ENCODE measurements at regions not wholly inside any gene's neighbourhood (a gene's known extent, or its start where the extent isn't known, plus 50 kb on each side); places are given as distances from the start of the nearest gene placed in this dataset.
"Not testable (repeated sequence)": the region's sequence is repeated elsewhere in the genome, so short reads cannot be mapped to it uniquely, and the experiment has no call there.

GRCh38 chr20:47926731-47927130 lies 141.4 kb upstream of the SULF2 start:
- intact Hi-C loops (cut with micrococcal nuclease; ENCODE audit: unreplicated experiment) = loop anchor here (5.0 kb wide), 1 partner anchor 54 kb away; no protein-coding TSS in a partner anchor
- BruUV-seq (replicated peaks) = no TSS peak
- no peak overlapping the region for H3K4me3 Mint-ChIP-seq (ENCODE audit: low read depth, unreplicated experiment)
- CTCF ChIA-PET = no interaction called here
- no peaks in the 10 kb centered on the region for H3K27me3 Mint-ChIP-seq (ENCODE audit: unreplicated experiment)
- H3K27ac Mint-ChIP-seq (ENCODE audit: unreplicated experiment) = peak overlapping the region; percentile 45
- peaks cover 74% of the 10 kb centered on the region for H3K4me1 Mint-ChIP-seq (ENCODE audit: low read depth, unreplicated experiment)
- no peak for DNase-seq
- TF ChIP-seq CTCF (IDR thresholded peaks at IDR 0.05; ENCODE audit: unreplicated experiment) = no peak
- H3K36me3 Mint-ChIP-seq (ENCODE audit: insufficient read depth, unreplicated experiment) = peaks cover 7% of the 10 kb centered on the region
- H3K9me3 Mint-ChIP-seq (ENCODE audit: low read depth, unreplicated experiment) = peaks cover 10% of the 10 kb centered on the region

- no peak for DNase-seq
- intact Hi-C loops (cut with micrococcal nuclease; ENCODE audit: unreplicated experiment) = loop anchor here (5.0 kb wide), 1 partner anchor 53 kb away; no protein-coding TSS in a partner anchor
- H3K9me3 Mint-ChIP-seq (ENCODE audit: low read depth, unreplicated experiment) = peaks cover 10% of the 10 kb centered on the region
- H3K4me1 Mint-ChIP-seq (ENCODE audit: low read depth, unreplicated experiment) = peaks cover 75% of the 10 kb centered on the region
- BruUV-seq (replicated peaks) = no TSS peak
- H3K4me3 Mint-ChIP-seq (ENCODE audit: low read depth, unreplicated experiment) = no peak overlapping the region
- TF ChIP-seq CTCF (IDR thresholded peaks at IDR 0.05; ENCODE audit: unreplicated experiment) = no peak
- H3K27me3 Mint-ChIP-seq (ENCODE audit: unreplicated experiment) = no peaks in the 10 kb centered on the region
- CTCF ChIA-PET = no interaction called here
- H3K27ac Mint-ChIP-seq (ENCODE audit: unreplicated experiment) = peak overlapping the region; percentile 21
- peaks cover 7% of the 10 kb centered on the region for H3K36me3 Mint-ChIP-seq (ENCODE audit: insufficient read depth, unreplicated experiment)
Observed at GRCh38 chr20:47925593-47925992, 140.3 kb upstream of the SULF2 start.

GRCh38 chr20:47922269-47922668 lies 137.0 kb upstream of the SULF2 start:
- H3K4me3 Mint-ChIP-seq (ENCODE audit: low read depth, unreplicated experiment) = peak overlapping the region; percentile 39
- no peak for TF ChIP-seq CTCF (IDR thresholded peaks at IDR 0.05; ENCODE audit: unreplicated experiment)
- BruUV-seq (replicated peaks) = no TSS peak
- CTCF ChIA-PET = interaction anchor here (0.7 to 1.9 kb wide), 2 partner anchors 28 to 37 kb away, joined by 5 to 8 read pairs; no protein-coding TSS in a partner anchor
- no peaks in the 10 kb centered on the region for H3K36me3 Mint-ChIP-seq (ENCODE audit: insufficient read depth, unreplicated experiment)
- peaks cover 42% of the 10 kb centered on the region for H3K4me1 Mint-ChIP-seq (ENCODE audit: low read depth, unreplicated experiment)
- peaks cover 13% of the 10 kb centered on the region for H3K9me3 Mint-ChIP-seq (ENCODE audit: low read depth, unreplicated experiment)
- intact Hi-C loops (cut with micrococcal nuclease; ENCODE audit: unreplicated experiment) = no loop called here
- H3K27ac Mint-ChIP-seq (ENCODE audit: unreplicated experiment) = peak overlapping the region; percentile 95
- peak; percentile 58 for DNase-seq
- no peaks in the 10 kb centered on the region for H3K27me3 Mint-ChIP-seq (ENCODE audit: unreplicated experiment)

- CTCF ChIA-PET = interaction anchor here (0.7 to 1.9 kb wide), 2 partner anchors 28 to 37 kb away, joined by 5 to 8 read pairs; no protein-coding TSS in a partner anchor
- Mint-ChIP-seq H3K4me3 (ENCODE audit: low read depth, unreplicated experiment) (peak overlapping the region; percentile 39), H3K9me3 (ENCODE audit: low read depth, unreplicated experiment) (peaks cover 17% of the 10 kb centered on the region), H3K4me1 (ENCODE audit: low read depth, unreplicated experiment) (peaks cover 41% of the 10 kb centered on the region), H3K27ac (ENCODE audit: unreplicated experiment) (peak overlapping the region; percentile 95)
- intact Hi-C loops (cut with micrococcal nuclease; ENCODE audit: unreplicated experiment); H3K36me3 Mint-ChIP-seq (ENCODE audit: insufficient read depth, unreplicated experiment); H3K27me3 Mint-ChIP-seq (ENCODE audit: unreplicated experiment); DNase-seq; BruUV-seq (replicated peaks): not testable (repeated sequence)
Observed at GRCh38 chr20:47921829-47922228, 136.5 kb upstream of the SULF2 start.

- Mint-ChIP-seq H3K27ac (ENCODE audit: unreplicated experiment) (peak overlapping the region; percentile 95), H3K36me3 (ENCODE audit: insufficient read depth, unreplicated experiment) (no peaks in the 10 kb centered on the region), H3K4me1 (ENCODE audit: low read depth, unreplicated experiment) (peaks cover 41% of the 10 kb centered on the region), H3K4me3 (ENCODE audit: low read depth, unreplicated experiment) (peak overlapping the region; percentile 29), H3K9me3 (ENCODE audit: low read depth, unreplicated experiment) (peaks cover 19% of the 10 kb centered on the region), H3K27me3 (ENCODE audit: unreplicated experiment) (no peaks in the 10 kb centered on the region)
- CTCF ChIA-PET = interaction anchor here (0.7 to 1.9 kb wide), 2 partner anchors 29 to 38 kb away, joined by 5 to 8 read pairs; no protein-coding TSS in a partner anchor
- no peak for TF ChIP-seq CTCF (IDR thresholded peaks at IDR 0.05; ENCODE audit: unreplicated experiment)
- intact Hi-C loops (cut with micrococcal nuclease; ENCODE audit: unreplicated experiment) = no loop called here
- BruUV-seq (replicated peaks) = no TSS peak
- no peak for DNase-seq
Observed at GRCh38 chr20:47921408-47921807, 136.1 kb upstream of the SULF2 start.
